SU-DHL-6 (cell line): ENCODE measurements at regions not wholly inside any gene's neighbourhood (a gene's known extent, or its start where the extent isn't known, plus 50 kb on each side); places are given as distances from the start of the nearest gene placed in this dataset.

Source experiments
- H2AFZ ChIP-seq: fragments of 200-600 bp; sonication (generic); 2 replicates; pipeline ENCODE4 v1.6.1; 2014; ENCODE audit warnings: low read depth, mild to moderate bottlenecking, moderate library complexity, mixed read lengths, antibody characterized with exemption, low read length; ENCODE audit not compliant: severe bottlenecking
- H3F3A ChIP-seq: fragments of 200-600 bp; shearing (Covaris generic); 2 replicates; pipeline ENCODE4 v1.6.0; 2016; ENCODE audit warnings: antibody characterized with exemption, mild to moderate bottlenecking; ENCODE audit not compliant: insufficient read depth
- H3K27ac ChIP-seq: fragments of 200-600 bp; sonication (generic); 2 replicates; pipeline ENCODE4 v1.5.1; 2016; ENCODE audit warnings: low read depth, mild to moderate bottlenecking, low read length, moderate library complexity, mixed read lengths
- H3K27me3 ChIP-seq: fragments of 200-600 bp; sonication (generic), shearing (Covaris generic); 2 replicates; pipeline ENCODE4 v1.6.0; 2014; ENCODE audit warnings: mild to moderate bottlenecking, low read length
- H3K36me3 ChIP-seq: fragments of 200-600 bp; sonication (generic); 2 replicates; pipeline ENCODE4 v1.6.1; 2014; ENCODE audit warnings: mild to moderate bottlenecking, low read length, mixed read lengths
- H3K4me2 ChIP-seq: fragments of 300-600, 200-600 bp; shearing (Covaris generic), sonication (generic); 2 replicates; pipeline ENCODE4 v1.6.0; 2014; ENCODE audit warnings: low read length, low read depth, mild to moderate bottlenecking; ENCODE audit not compliant: poor library complexity, severe bottlenecking
- H3K4me3 ChIP-seq: fragments of 200-600 bp; sonication (generic); 2 replicates; pipeline ENCODE4 v1.5.1; 2014; ENCODE audit warnings: antibody characterized with exemption, low read length, mild to moderate bottlenecking, mixed read lengths; ENCODE audit not compliant: insufficient read depth, poor library complexity, severe bottlenecking
- H3K79me2 ChIP-seq: fragments of 200-600 bp; sonication (generic); 2 replicates; pipeline ENCODE4 v1.6.1; 2014; ENCODE audit warnings: mild to moderate bottlenecking, low read length, moderate library complexity; ENCODE audit not compliant: insufficient read depth
- H3K9ac ChIP-seq: fragments of 200-600 bp; sonication (generic); 2 replicates; pipeline ENCODE4 v1.7.0; 2014; ENCODE audit warnings: mild to moderate bottlenecking, low read length
- H3K9me2 ChIP-seq: fragments of 200-600 bp; sonication (generic); replicated peaks from 2 replicates; pipeline ENCODE4 v1.6.1; 2014; ENCODE audit warnings: low read length; ENCODE audit not compliant: insufficient read depth
- H3K9me3 ChIP-seq: fragments of 200-600 bp; sonication (generic); 2 replicates; pipeline ENCODE4 v1.6.1; 2014; ENCODE audit warnings: low read length, mixed read lengths; ENCODE audit not compliant: insufficient read depth
- H4K20me1 ChIP-seq: fragments of 200-600 bp; sonication (generic); 2 replicates; pipeline ENCODE4 v1.6.1; 2014; ENCODE audit warnings: low read depth, mild to moderate bottlenecking, antibody characterized with exemption, low read length, moderate library complexity, mixed read lengths
- CTCF ChIP-seq: fragments of 200-600 bp; sonication (generic); IDR thresholded peaks from one replicate; pipeline ENCODE4 v1.5.1; 2017; ENCODE audit warnings: antibody characterized with exemption, mild to moderate bottlenecking, low read length, moderate library complexity; ENCODE audit not compliant: insufficient read depth, poor library complexity, severe bottlenecking
- EZH2phosphoT487 ChIP-seq: fragments of 200-600 bp; sonication (generic), shearing (Covaris generic); conservative IDR thresholded peaks from 2 replicates; pipeline ENCODE4 v1.6.1; 2018; ENCODE audit warnings: mild to moderate bottlenecking, antibody characterized with exemption, low read length, moderate library complexity, mixed read lengths

GRCh38 chr6:120805276-120805675 lies 529.0 kb downstream of the TBC1D32 start:
- H2AFZ ChIP-seq = no peak overlapping the region
- H3K9me3 ChIP-seq = no peaks in the 10 kb centered on the region
- no peaks in the 10 kb centered on the region for H3K27me3 ChIP-seq
- H3K79me2 ChIP-seq = no peaks in the 10 kb centered on the region
- H3K9ac ChIP-seq = no peak overlapping the region
- H3F3A ChIP-seq = no peaks in the 10 kb centered on the region
- no peak overlapping the region for H3K4me2 ChIP-seq
- TF ChIP-seq CTCF = no peak
- TF ChIP-seq EZH2phosphoT487 = no peak
- H3K9me2 ChIP-seq = no peaks in the 10 kb centered on the region
- H3K27ac ChIP-seq = no peak overlapping the region
- H3K36me3 ChIP-seq = no peaks in the 10 kb centered on the region
- no peaks in the 10 kb centered on the region for H4K20me1 ChIP-seq
- H3K4me3 ChIP-seq = no peak overlapping the region

DNA sequence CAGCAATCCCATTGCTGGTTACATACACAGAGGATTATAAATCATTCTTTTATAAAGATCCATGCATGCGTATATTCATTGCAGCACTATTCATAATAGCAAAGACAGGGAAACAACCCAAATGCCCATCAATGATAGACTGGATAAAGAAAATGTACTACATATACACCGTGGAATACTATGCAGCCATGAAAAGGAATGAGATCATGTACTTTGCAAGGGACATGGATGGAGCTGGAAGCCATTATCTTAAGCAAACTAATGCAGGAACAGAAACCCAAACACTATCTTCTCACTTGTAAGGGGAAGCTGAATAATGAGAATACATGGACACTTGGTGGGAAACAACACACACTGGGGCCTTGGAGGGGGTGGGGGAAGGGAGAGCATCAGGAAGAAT lies 529.7 kb downstream of the TBC1D32 start:
- H4K20me1 ChIP-seq = no peaks in the 10 kb centered on the region
- H3K4me3 ChIP-seq = no peak overlapping the region
- H3K9me3 ChIP-seq = no peaks in the 10 kb centered on the region
- no peak overlapping the region for H3K9ac ChIP-seq
- no peak overlapping the region for H2AFZ ChIP-seq
- no peaks in the 10 kb centered on the region for H3F3A ChIP-seq
- H3K27ac ChIP-seq = no peak overlapping the region
- H3K9me2 ChIP-seq = no peaks in the 10 kb centered on the region
- no peak for TF ChIP-seq CTCF
- no peak for TF ChIP-seq EZH2phosphoT487
- H3K36me3 ChIP-seq = no peaks in the 10 kb centered on the region
- no peak overlapping the region for H3K4me2 ChIP-seq
- H3K79me2 ChIP-seq = no peaks in the 10 kb centered on the region
- H3K27me3 ChIP-seq = no peaks in the 10 kb centered on the region

DNA sequence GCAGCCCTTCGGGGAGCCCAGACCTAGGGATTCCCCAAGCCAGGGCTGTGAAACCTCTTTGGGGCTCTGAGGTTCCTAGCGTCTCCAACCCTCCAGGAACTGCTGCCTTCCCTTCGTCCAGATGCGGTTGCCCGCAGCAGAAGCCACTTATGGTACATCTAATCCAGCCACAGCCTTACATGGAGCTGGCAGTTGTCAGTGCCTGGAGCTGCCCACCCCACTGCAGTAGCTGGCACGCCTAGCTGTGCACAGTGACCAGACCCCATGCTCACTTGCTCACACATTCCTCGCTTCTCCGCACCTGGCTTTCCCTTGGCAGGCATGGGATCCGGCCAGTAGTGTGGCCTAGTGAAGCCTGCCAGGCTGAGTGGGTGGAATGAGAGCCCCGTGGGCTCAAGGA lies 547.6 kb downstream of the TBC1D32 start:
- no peak overlapping the region for H2AFZ ChIP-seq
- no peak overlapping the region for H3K4me2 ChIP-seq
- H4K20me1 ChIP-seq = no peaks in the 10 kb centered on the region
- no peaks in the 10 kb centered on the region for H3K9me2 ChIP-seq
- H3F3A ChIP-seq = no peaks in the 10 kb centered on the region
- H3K4me3 ChIP-seq = no peak overlapping the region
- no peaks in the 10 kb centered on the region for H3K36me3 ChIP-seq
- TF ChIP-seq CTCF (no peak), EZH2phosphoT487 (no peak)
- H3K79me2 ChIP-seq = no peaks in the 10 kb centered on the region
- H3K27me3 ChIP-seq = no peaks in the 10 kb centered on the region
- no peaks in the 10 kb centered on the region for H3K9me3 ChIP-seq
- no peak overlapping the region for H3K27ac ChIP-seq
- H3K9ac ChIP-seq = no peak overlapping the region

DNA sequence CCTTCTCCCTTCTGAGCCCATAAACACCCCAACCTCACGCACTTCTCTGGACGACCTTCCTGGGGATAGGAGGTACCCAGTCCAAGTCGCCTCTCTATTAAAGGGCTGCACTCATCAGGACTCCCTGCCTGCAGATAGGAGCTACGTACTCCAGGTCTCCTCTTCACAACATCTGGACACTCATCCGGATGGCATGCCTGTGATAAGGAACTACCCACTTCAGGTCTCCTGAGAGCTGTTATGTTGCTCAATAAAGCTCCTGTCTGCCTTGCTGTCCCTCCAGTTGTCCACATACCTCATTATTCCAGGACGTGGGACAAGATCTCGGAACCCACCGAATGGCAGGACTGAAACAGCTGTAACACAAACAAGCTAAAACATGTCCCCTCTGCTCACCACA lies 548.0 kb downstream of the TBC1D32 start:
- Histone ChIP-seq H3K79me2 (no peaks in the 10 kb centered on the region), H3K27me3 (no peaks in the 10 kb centered on the region), H3K4me2 (no peak overlapping the region), H3K36me3 (no peaks in the 10 kb centered on the region), H3K27ac (no peak overlapping the region), H3K4me3 (no peak overlapping the region), H2AFZ (no peak overlapping the region), H3F3A (no peaks in the 10 kb centered on the region), H3K9me3 (no peaks in the 10 kb centered on the region), H3K9me2 (no peaks in the 10 kb centered on the region), H4K20me1 (no peaks in the 10 kb centered on the region), H3K9ac (no peak overlapping the region)
- TF ChIP-seq EZH2phosphoT487 (no peak), CTCF (no peak)
